ENCODE measurements at regions not wholly inside any gene's neighbourhood (a gene's known extent, or its start where the extent isn't known, plus 50 kb on each side); places are given as distances from the start of the nearest gene placed in this dataset.
"Not testable (repeated sequence)": the region's sequence is repeated elsewhere in the genome, so short reads cannot be mapped to it uniquely, and the experiment has no call there.

DNA sequence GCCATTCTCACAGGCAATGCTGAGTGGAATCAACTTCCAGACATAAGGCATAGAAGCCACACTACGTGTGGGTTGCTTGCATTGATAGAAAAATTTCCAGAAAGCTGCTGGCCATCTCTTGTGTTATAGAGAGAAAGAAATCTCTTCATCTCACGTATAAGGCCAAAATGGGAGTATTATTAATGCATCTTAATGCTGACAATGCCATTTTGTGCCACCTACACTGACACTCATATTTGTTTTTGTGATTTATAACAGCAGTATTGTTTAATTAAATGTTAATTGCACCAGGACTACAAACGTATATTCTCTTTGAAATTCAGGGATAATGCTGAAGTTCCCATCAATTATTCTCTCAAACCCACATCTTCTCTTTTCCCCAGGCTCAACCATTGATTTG lies 56.1 kb upstream of the TMEM132D start:
- no peak for DNase-seq

DNA sequence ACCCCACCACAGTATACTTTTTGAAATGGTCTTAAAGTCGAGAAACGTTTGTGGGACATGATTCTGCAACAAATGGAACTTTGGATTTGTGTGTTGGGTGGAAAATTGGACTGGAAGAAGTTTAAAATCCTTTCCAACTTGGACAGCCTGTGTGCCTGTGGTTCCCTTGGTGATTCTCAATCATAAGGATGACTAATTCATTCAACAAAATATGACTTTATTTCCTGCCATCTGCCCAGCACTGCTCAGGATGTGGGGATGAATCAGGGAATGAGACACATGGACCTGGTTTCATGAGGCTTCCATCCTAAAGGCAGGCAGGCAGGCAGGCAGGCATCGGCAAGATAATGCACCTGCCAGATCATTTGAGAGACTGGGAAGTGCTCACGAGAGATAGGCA lies 57.3 kb upstream of the TMEM132D start:
- DNase-seq: no peak

DNA sequence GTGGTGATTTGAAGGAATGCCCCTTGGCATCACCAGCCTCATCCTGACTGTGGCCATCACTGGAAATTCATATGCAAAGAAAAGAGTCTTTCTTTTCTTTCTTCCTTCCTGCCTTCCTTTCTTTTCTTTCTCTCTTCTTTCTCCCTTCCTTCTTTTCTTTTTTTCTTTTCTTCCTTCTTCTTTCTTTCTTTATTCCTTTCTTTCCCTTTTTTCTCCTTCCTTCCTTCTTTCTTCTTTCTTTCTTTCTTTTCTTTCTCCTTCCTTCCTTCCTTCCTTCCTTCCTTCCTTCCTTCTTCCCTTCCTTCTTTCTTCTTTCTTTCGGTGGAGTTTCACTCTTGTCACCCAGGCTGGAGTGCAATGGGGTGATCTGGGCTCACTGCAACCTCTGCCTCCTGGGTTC lies 58.0 kb upstream of the TMEM132D start:
- no peak for DNase-seq

DNA sequence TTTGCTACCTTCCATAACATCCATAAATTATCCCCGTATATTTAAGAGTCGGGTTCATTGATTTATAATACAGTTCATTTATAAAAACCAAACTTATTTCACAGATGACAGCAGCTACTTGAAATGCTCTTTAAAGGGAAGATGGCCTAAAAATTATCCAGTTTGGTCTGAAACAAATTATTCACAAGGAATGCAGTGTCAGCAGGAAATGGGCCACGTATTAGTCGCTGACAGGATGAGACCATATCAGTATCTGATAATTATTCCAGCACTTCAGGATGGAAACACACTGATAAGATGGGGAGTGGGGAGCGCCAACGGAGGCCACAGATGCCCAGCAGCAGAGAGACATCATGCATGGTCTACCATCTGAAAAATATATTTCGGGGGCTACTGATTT lies 60.5 kb upstream of the TMEM132D start:
- DNase-seq: no peak

DNA sequence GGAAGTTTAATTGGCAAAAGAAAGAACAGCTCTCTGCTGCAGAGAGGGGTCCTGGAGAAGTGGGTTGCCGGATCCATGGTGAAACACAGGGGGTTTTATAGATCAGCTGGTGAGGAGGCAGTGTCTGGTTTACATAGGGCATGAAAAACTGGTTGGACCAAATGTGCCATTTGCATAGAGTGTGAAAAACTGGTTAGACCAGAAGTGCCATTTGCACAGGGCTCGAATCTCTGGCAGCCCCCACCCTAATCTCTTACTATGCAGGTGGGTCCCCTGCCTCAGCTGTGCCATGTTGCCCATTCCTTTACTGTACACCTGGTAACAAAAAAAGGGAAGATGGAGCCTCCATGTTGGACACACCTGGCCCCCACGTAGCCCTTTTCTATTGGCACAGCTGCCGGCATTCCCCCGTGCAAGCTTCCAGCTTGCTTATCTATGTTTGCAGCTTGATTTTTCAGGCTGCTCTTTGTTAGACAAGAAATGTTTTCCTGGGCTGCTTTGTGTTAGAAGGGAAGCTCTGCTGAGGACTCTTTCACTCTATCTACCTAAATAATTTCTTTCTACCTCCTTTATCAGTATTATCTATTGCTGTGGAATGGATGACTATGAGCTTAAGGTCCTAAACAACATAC lies 61.1 kb upstream of the TMEM132D start:
- DNase-seq: no peak

DNA sequence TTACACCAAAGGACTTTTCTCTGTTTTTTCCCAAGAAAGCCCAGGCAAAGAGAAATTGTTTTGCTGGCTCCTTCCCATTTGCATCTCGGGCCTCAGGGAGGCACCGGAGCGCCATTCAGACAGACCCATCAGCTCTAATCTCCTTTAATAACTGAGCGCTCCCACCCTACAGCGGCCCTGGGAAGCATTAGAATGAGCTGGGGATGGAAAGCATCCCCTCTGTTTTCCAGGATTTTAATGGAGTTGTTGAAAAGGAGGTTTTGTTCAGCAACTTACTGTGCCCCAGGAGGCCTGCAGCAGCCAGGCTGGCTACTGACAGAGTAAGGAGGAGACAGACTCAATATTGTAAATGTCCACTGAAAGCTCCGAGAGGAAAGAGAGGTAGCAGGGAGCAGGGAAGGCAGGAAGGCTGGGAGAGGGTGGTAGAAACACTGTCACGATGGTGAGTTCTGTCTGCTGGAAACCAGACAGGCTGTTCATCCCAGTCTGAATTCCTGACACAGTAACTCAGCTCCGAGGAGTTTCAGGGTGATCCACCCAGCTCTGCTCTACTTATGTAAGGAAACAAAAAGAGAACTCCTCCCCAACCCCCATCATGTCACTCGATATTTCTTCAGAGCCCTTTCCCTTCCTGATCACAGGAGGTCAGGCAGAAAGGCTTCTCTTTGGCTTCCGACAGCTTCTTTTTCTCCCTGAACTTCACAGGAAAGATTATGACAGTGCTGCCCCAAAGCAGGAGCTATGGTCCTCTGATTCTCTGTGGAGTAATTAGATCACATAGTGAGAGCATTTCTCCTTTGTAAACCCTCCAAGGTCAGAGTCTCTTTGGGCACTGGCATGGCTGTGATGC lies 62.5 kb upstream of the TMEM132D start:
- DNase-seq: no peak

DNA sequence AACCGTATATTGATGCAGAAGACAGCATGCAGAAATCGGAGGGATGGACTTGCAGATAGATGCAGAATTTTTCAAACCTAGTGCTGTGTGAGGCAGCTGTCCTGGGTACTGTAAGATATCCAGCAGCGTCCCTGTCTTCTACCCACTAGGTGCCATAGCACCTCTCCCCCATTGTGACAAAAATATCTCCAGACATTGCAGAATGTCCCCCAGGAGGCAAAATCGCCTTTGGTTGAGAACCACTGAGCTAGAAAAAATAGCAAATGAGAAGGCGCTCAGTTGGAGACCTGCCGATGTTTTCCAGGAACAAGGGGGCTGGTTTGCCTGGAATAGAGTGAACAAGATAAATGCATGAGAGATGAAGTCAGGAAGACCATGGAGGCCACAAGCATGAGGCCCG lies 67.9 kb upstream of the TMEM132D start:
- no peak for DNase-seq

DNA sequence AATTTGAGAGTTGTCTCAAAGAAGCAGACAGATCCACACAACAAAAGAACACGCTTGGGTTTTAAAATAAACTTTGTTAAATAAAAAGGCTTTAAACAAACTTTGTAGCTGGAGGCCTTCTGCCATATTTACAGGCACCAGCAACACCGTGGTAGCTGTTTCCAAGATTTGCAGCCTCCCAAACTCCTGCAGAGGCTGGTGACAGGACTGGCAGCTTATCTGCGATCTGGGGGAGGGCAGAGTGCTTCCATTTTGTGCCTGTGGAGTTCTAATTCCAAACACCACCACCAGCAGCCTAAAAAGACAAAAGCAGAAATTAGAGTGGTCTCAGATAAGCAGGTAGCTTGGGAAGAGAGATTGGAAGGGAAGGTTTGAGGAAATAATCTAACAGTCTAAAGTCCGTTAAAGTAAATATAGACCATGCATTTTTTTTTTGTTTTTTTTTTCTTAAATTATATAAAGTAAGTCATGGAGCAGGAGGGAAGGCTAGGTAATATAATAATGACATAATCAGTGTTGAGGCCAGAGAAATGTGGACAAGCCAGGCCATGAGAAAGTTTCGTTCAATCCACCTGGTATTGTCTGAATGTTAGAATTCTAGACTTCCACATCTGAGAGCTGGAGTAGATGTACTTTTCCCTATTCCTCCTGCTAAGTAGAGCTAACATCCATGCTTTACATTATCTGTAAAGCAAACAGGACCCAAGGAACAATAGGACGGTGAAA lies 69.6 kb upstream of the TMEM132D start:
- no peak for DNase-seq

DNA sequence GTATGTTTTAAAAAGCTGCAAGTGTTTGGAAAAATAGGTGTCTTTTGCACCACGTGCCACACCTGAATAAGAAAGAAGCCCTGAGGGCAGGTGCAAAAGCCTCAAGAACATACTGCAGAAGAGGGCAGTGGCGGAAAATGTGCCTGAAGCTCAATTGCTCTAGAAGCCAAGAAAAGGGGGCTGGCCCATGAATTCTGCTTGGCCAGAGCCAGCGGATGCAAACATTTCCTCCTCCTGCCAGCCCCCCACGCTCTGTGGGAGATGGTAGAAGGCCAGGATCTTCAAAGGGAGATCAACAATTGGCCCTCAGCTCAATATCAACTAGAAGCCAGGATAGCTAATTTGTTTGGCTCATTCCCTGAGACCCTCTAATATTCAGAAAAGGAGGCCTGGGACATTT lies 80.3 kb upstream of the TMEM132D start:
- no peak for DNase-seq

DNA sequence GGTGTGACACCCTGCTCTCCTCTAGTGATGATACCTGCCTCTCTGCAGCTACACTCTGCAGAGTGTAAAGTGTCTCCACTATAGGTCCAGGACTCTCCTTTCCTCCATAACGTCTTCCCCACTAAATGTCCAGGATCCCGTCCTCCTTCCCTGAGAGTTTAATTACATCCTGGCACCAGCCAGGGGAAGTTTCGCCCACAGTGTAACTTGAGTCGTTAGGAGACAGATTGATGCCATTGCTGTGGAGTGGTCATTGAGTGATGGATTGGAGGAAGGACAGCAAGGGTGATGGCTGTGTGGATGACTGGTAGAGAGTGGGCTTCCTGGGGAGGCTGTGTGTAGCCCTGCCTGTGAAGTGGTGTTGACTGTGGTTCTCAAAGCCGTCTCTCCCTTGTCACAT lies 84.0 kb upstream of the TMEM132D start:
- no peak for DNase-seq

DNA sequence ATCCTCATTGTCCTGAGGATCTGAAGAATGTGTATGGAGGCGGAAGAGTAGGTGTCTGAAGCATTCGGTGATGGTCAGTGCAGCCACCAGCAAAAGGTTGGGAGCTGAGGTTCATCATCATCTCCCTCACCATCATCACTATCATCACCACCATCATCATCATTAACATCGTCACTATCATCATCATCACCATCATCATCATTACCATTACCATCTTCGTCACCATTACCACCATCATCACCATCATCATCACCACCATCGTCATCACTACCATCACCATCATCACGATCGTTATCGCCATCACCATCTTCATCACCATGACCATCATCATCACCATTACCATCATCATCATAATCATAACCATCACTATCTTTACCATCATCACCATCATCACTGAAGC lies 90.8 kb upstream of the TMEM132D start:
- no peak for DNase-seq

DNA sequence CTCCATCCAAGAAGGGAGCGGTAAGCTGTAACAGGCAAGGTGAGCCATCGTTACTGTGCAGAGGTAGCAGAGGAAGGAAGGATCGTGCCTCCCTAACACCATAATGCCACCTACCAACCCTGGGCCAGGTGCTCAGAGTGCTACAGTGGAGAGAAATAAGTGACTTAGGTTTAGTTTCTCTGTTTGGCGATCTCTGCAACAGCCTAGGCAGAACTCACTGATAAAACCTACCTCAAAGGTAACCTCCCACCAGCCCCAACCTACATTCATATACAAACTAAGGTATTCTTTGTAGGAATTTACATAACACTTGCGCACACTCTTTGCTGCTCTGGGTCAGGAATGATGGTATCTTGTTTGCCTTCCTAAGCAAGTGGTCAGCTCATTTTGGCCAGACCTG lies 93.4 kb upstream of the TMEM132D start:
- no peak for DNase-seq

DNA sequence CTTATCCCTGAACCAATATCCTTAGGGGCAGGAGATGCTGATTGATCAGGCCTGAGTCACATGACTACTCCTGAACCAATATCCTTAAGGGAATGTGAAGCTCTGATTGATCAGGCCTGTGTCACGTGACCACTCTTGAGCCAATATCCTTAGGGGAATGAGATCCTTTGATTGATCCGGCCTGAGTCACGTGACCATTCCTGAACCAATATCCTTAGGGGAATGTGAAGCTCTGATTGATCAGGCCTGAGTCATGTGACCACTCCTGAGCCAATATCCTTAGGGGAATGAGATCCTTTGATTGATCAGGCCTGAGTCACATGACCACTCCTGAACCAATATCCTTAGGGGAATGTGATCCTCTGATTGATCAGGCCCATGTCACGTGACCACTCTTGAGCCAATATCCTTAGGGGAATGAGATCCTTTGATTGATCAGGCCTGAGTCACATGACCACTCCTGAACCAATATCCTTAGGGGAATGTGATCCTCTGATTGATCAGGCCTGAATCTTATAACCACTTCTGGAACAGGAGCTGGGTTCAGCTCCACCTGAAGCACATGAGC lies 100.6 kb upstream of the TMEM132D start:
- not testable (repeated sequence) for DNase-seq

DNA sequence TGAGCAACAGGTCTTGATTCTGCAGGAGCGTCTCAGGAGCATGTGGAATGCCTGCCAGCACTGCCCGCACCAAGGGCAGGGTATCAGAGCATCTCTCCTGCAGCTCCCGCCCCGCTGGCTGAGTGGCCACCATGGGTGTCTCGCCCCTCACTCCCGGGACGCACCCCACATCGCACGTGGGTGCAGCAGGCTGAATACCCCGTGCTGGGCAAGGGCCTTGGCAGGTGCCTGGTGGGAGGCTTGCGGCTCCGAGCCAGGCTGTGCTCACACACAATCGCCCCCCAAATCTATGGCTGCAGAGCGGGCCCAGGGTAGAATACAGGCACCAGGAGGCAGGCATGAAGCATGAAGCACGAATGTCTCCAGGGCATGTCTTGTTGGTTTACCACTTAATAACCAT lies 103.9 kb upstream of the TMEM132D start:
- DNase-seq: no peak

DNA sequence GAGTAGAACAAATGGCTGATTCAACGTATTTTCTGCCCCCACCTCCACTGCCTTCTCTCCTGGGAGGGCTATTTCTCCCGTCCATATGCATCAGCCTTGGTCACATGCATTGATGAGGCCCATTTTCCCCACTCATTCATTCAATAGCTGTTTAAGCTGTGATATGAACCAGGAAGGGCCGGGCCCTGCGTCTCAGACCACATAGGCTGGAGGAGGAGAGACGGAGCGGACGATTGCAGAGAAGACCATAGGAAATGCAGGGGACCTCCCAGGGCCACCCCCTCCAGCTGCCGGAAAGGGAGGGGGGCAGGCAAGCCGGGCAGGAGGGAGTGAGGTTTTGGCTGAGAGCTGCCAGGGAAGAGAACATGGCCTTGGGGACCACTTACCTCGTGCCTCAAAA lies 104.4 kb upstream of the TMEM132D start:
- no peak for DNase-seq

DNA sequence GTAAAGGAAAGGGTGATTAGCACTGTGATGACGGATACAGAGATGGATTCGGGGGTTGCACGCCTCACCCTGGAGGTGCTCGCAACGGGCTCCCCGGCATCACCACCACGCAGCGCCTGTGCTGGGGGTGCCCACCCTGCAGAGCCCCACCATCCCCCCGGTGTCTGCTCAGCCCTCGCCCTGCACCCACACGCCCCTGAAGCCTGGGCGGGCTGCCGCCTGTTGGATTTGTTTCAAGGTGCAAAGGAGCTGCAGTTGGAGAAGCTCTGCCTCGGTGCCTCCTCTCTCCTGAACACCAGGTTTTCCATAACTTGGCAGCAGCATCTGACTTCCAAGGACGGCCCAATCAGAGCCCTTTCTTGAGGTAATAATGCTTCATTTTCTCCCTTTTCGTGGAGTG lies 106.1 kb upstream of the TMEM132D start:
- DNase-seq: no peak

DNA sequence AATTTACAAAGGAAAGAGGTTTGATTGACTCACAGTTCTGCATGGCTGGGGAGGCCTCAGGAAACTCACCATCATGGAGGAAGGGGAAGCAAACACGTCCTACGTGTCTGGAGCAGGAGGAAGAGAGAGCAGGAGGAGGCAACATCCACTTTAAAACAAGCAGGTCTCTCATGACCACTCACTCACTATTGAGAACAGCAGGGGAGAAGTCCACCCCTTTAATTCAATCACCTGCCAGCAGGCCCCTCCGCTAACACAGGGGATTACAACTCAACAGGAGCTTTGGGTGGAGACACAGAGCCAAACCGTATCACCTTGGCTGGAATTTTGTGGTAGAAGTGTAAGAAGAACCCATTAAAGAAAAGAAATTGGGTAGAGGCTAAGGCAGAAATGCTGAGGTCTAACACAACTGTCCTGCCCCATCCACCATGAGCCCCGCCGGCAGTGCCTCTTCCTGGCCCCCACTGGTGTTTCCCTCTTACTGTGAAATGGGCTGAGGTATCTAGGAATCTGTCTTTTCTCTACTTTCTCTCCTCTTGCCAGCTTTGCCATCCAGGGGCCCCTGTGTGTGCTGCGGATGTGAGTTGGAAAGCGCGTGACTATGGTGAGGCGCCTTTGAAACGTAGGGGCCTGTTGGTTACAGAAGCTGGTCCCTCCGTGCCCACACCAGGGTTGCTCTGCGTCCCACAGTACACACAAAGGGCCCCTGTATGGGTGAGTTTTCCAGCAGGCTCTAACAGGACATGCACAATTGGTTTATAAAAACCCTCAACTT lies 108.0 kb upstream of the TMEM132D start:
- DNase-seq: no peak

DNA sequence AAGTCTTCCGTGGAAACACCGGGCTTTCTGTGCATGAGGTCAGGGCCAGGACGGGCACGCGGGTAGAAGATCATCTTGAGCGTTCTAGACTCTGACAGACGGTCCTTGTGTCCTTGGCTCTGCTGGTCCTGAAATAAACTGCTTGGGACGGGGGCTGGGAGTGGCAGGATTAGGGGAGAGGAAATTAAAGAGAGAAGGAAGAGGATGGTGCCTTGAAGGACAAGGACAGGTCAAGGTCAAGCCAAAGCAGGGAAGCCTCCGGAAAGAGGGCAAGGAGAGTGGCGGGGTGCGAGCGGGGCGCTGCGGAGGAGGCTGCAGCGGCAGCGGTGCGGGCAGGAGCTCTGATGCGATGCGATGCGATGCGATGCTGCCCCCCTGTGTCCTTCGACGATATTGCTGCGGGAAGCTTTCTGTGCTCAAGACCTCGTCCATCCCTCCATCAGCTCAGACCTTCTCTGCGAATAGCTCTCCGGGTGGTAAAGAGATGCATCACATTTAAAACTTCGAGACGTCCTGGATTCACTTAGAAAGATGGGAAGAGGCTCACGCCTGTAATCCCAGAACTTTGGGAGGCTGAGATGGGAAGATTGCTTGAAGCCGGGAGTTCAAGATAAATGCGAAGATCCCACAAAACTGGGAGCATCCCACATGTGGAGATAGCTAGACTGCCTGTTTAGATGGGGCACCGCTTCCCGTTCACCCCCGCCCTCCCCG lies 110.1 kb upstream of the TMEM132D start:
- peak; percentile 42 for DNase-seq

DNA sequence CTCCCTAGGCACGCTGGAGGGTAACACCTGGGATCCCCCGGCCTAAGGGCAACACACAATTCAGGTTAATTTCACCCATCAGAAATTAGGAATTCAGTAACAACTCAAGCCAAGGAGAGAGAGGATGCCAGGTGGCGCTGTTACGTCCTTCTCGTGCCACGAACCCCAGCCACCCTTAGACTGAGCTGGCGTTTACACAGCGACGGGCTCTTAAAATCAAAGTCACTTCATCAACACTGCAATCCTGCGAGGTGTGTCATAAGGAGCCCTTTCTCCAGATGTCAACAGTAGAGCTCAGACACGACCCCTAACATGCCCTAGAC lies 110.6 kb upstream of the TMEM132D start:
- DNase-seq: no peak

DNA sequence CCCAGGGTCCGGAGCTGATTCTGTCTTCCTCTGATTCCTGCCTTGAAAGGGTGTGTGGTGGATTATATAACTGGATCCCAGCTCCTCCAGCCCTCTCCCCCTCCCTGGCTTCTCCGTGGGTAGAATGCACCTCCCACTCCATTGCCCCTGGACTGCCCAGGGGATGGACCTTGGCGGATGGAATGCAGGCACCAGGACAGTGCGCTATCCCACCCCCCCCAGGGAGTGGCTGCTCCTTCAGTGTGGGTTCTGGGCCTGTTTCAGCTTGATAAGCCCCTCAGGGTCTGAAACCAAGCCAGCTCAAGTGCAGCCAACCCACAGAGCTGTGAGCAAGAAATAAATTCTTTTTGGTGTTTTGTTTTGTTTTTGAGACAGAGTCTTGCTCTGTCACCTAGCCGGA lies 112.4 kb upstream of the TMEM132D start:
- no peak for DNase-seq

DNA sequence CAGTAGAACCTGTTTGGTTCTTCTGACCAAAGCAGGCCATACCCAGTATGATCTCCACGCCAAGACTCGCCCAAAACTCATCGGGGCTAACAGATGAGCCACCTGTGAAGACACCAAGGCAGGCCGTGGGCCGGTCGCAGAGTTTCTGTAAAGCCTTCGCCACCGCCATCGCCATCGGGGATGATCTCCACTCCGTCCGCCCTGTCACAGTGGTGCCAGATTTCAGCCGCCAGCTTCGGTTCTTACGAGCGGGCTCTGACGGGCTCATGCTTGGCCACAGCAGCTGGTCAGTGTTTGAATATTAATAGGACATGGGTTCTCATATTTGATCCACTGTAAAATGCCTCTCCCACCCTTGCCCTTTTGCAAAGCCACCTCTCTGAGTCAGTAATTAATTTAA lies 113.2 kb upstream of the TMEM132D start:
- no peak for DNase-seq

Measured in 8988T (cell line).